GDM1 (cell line): ENCODE measurements at regions not wholly inside any gene's neighbourhood (a gene's known extent, or its start where the extent isn't known, plus 50 kb on each side); places are given as distances from the start of the nearest gene placed in this dataset.
"Not testable (repeated sequence)": the region's sequence is repeated elsewhere in the genome, so short reads cannot be mapped to it uniquely, and the experiment has no call there.

Source experiments
- DNase-seq: peaks from one replicate; lab custom pipeline; 2025; lab: John Stamatoyannopoulos, UW

- DNase-seq: no peak
Measured at GRCh38 chr6:17012421-17013225, 89.2 kb upstream of the STMND1 start.

- DNase-seq: no peak
Measured at GRCh38 chr6:17011985-17012384, 89.9 kb upstream of the STMND1 start.

GRCh38 chr6:17007749-17008148 lies 94.1 kb upstream of the STMND1 start:
- DNase-seq: no peak

- no peak for DNase-seq
Measured at GRCh38 chr6:17006543-17006942, 95.3 kb upstream of the STMND1 start.

- no peak for DNase-seq
Measured at GRCh38 chr6:17004269-17004668, 97.6 kb upstream of the STMND1 start.

GRCh38 chr6:17002123-17002522 lies 99.7 kb upstream of the STMND1 start:
- no peak for DNase-seq

GRCh38 chr6:17001188-17001587 lies 100.7 kb upstream of the STMND1 start:
- no peak for DNase-seq

GRCh38 chr6:16999491-17000436 lies 102.1 kb upstream of the STMND1 start:
- no peak for DNase-seq

GRCh38 chr6:16998461-16998860 lies 103.4 kb upstream of the STMND1 start:
- no peak for DNase-seq

GRCh38 chr6:16995511-16996250 lies 106.2 kb upstream of the STMND1 start:
- DNase-seq: no peak

- no peak for DNase-seq
Measured at GRCh38 chr6:16993396-16993795, 108.5 kb upstream of the STMND1 start.

- DNase-seq: no peak
Measured at GRCh38 chr6:16991981-16992629, 109.7 kb upstream of the STMND1 start.

- not testable (repeated sequence) for DNase-seq
Measured at GRCh38 chr6:16989976-16990375, 111.9 kb upstream of the STMND1 start.

GRCh38 chr6:16989382-16989781 lies 112.5 kb upstream of the STMND1 start:
- DNase-seq: no peak

GRCh38 chr6:16987996-16988395 lies 113.9 kb upstream of the STMND1 start:
- DNase-seq: no peak

GRCh38 chr6:16985513-16986284 lies 116.2 kb upstream of the STMND1 start:
- DNase-seq: no peak

GRCh38 chr6:16982807-16983206 lies 119.0 kb upstream of the STMND1 start:
- no peak for DNase-seq

- DNase-seq: no peak
Measured at GRCh38 chr6:16979677-16980370, 122.0 kb upstream of the STMND1 start.

- DNase-seq: no peak
Measured at GRCh38 chr6:16978686-16979085, 123.2 kb upstream of the STMND1 start.
